ENCODE measurements at regions not wholly inside any gene's neighbourhood (a gene's known extent, or its start where the extent isn't known, plus 50 kb on each side); places are given as distances from the start of the nearest gene placed in this dataset.

GRCh38 chr18:2139691-2140090 is 431.6 kb downstream of the METTL4 start:
- Histone ChIP-seq H3K4me3 (replicated peaks in 1 of 2; ENCODE audit: low read depth in 1 of 2, low read length in 2 of 2) (no peak overlapping the region), H3K79me2 (ENCODE audit: insufficient read depth, low read length) (no peaks in the 10 kb centered on the region), H3K9me3 (ENCODE audit: control insufficient read depth in 1 of 2, insufficient read depth in 1 of 2, low read depth in 1 of 2, low read length in 2 of 2) (no peaks in the 10 kb centered on the region), H3K27ac (ENCODE audit: low read depth, low read length) (no peak overlapping the region), H3K4me1 (ENCODE audit: control insufficient read depth in 1 of 2, insufficient read depth in 2 of 2, low read length in 2 of 2) (0 out of 4 replicates have a peak, but pooled peaks cover 0 to 4% of the 10 kb centered on the region in 2 experiments), H3K36me3 (ENCODE audit: control insufficient read depth in 1 of 2, insufficient read depth in 2 of 2, low read length in 2 of 2) (no peaks in the 10 kb centered on the region), H2AFZ (ENCODE audit: low read depth, low read length, poor library complexity, severe bottlenecking) (no peak overlapping the region), H4K20me1 (ENCODE audit: insufficient read depth) (no peaks in the 10 kb centered on the region), H3K27me3 (ENCODE audit: insufficient read depth, low read length) (no peaks in the 10 kb centered on the region), H3K4me2 (ENCODE audit: low read length) (no peak overlapping the region), H3K9ac (ENCODE audit: low read length) (no peak overlapping the region), H3K9me2 (ENCODE audit: insufficient read depth) (no peaks in the 10 kb centered on the region)
- ChIA-PET POLR2A (no interaction called here), CTCF (no interaction called here), RAD21 (ENCODE audit: low non-redundant PET in 1 of 2, low total read pairs in 2 of 2, uncharacterized antibody in 2 of 2, unreplicated experiment in 2 of 2) (no interaction called here)
- intact Hi-C loops (cut with micrococcal nuclease), result no loop called here
- no peak for DNase-seq (ENCODE audit: low read depth, low spot score)
- no peak for TF ChIP-seq ATF3 (IDR thresholded peaks at IDR 0.05)
- no peak for TF ChIP-seq SRF (IDR thresholded peaks at IDR 0.05; ENCODE audit: low read depth)
- no peak for TF ChIP-seq RAD21 (IDR thresholded peaks at IDR 0.05; ENCODE audit: low read depth)
- no peak for TF ChIP-seq FOSL1 (IDR thresholded peaks at IDR 0.05; ENCODE audit: low read depth)
- TF ChIP-seq ZNF274 (IDR thresholded peaks at IDR 0.05; ENCODE audit: low read depth, low read length), result no peak
- peak; percentile 50; the same call in 1 of the 2 replicates for TF ChIP-seq CEBPB (IDR thresholded peaks at IDR 0.05; ENCODE audit: low read depth)
- no peak for TF ChIP-seq EGR1 (IDR thresholded peaks at IDR 0.05; ENCODE audit: low read depth)
- TF ChIP-seq JUND (IDR thresholded peaks at IDR 0.05), result 0 out of 2 replicates have a peak, but pooled peaks have one; percentile 7
- ATAC-seq, result peak; percentile 66
- BruUV-seq (replicated peaks), result no TSS peak

GRCh38 chr18:2143636-2144035 is 427.7 kb downstream of the METTL4 start:
- ChIA-PET POLR2A (no interaction called here), RAD21 (ENCODE audit: low non-redundant PET in 1 of 2, low total read pairs in 2 of 2, uncharacterized antibody in 2 of 2, unreplicated experiment in 2 of 2) (no interaction called here), CTCF (no interaction called here)
- Histone ChIP-seq H3K9me3 (ENCODE audit: control insufficient read depth in 1 of 2, insufficient read depth in 1 of 2, low read depth in 1 of 2, low read length in 2 of 2) (no peaks in the 10 kb centered on the region), H3K27ac (ENCODE audit: low read depth, low read length) (no peak overlapping the region), H4K20me1 (ENCODE audit: insufficient read depth) (no peaks in the 10 kb centered on the region), H3K9ac (ENCODE audit: low read length) (no peak overlapping the region), H3K79me2 (ENCODE audit: insufficient read depth, low read length) (no peaks in the 10 kb centered on the region), H3K4me2 (ENCODE audit: low read length) (no peak overlapping the region), H3K4me1 (ENCODE audit: control insufficient read depth in 1 of 2, insufficient read depth in 2 of 2, low read length in 2 of 2) (0 out of 4 replicates have a peak, but pooled peaks cover 0 to 4% of the 10 kb centered on the region in 2 experiments), H3K27me3 (ENCODE audit: insufficient read depth, low read length) (no peaks in the 10 kb centered on the region), H3K4me3 (replicated peaks in 1 of 2; ENCODE audit: low read depth in 1 of 2, low read length in 2 of 2) (no peak overlapping the region), H3K36me3 (ENCODE audit: control insufficient read depth in 1 of 2, insufficient read depth in 2 of 2, low read length in 2 of 2) (no peaks in the 10 kb centered on the region), H3K9me2 (ENCODE audit: insufficient read depth) (no peaks in the 10 kb centered on the region), H2AFZ (ENCODE audit: low read depth, low read length, poor library complexity, severe bottlenecking) (no peak overlapping the region)
- no peak for TF ChIP-seq ZFX (IDR thresholded peaks at IDR 0.05)
- TF ChIP-seq REST (IDR thresholded peaks at IDR 0.05; ENCODE audit: low read depth), result no peak
- TF ChIP-seq YY1 (IDR thresholded peaks at IDR 0.05; ENCODE audit: extremely low read depth, insufficient replicate concordance, low read depth, low read length), result no peak
- TF ChIP-seq CTCF (IDR thresholded peaks at IDR 0.05 in 2 of 3, conservative IDR thresholded peaks at IDR 0.05 in 1 of 3; ENCODE audit: borderline replicate concordance in 1 of 3, insufficient read depth in 1 of 3, low read depth in 2 of 3, low read length in 2 of 3), result no peak
- TF ChIP-seq CBX3 (IDR thresholded peaks at IDR 0.05; ENCODE audit: low read depth), result no peak
- no peak for TF ChIP-seq SRF (IDR thresholded peaks at IDR 0.05; ENCODE audit: low read depth)
- no peak for DNase-seq (ENCODE audit: low read depth, low spot score)
- ATAC-seq, result no peak
- intact Hi-C loops (cut with micrococcal nuclease), result no loop called here
- BruUV-seq (replicated peaks), result no TSS peak
